K562 (cell line): ENCODE measurements at regions not wholly inside any gene's neighbourhood (a gene's known extent, or its start where the extent isn't known, plus 50 kb on each side); places are given as distances from the start of the nearest gene placed in this dataset.
A peak's percentile ranks its signal among the peaks of the same experiment; 100 is the strongest.

ENCODE experiments used
- AFF4 ChIP-seq: sonication (generic); formaldehyde crosslinking; IDR thresholded peaks from 2 replicates; pipeline ENCODE4 v1.8.0; 2023; ENCODE audit warnings: mild to moderate bottlenecking, missing genetic modification reagents
- CBX2 ChIP-seq: fragments of 200-600 bp; sonication (generic); IDR thresholded peaks from one replicate; pipeline ENCODE4 v1.6.1; 2012; ENCODE audit warnings: mild to moderate bottlenecking, low read length, inconsistent platforms; ENCODE audit not compliant: insufficient read depth, poor library complexity, severe bottlenecking
- CSDE1 ChIP-seq, 2 experiments: fragments of 450-650 bp; IDR thresholded peaks; 2 replicates each; pipeline ENCODE4 v1.6.1; 2016; ENCODE audit warnings: mild to moderate bottlenecking in 1 of 2
- CTBP1 ChIP-seq: fragments of 450-650 bp; IDR thresholded peaks from 2 replicates; pipeline ENCODE4 v1.6.1; 2016; ENCODE audit warnings: borderline replicate concordance
- CUX1 ChIP-seq: fragments of 200-800 bp; sonication (Bioruptor generic); IDR thresholded peaks from 2 replicates; pipeline ENCODE4 v1.6.1; 2016; ENCODE audit warnings: missing genetic modification characterization, missing compliant biosample characterization
- ELF2 ChIP-seq: fragments of 250-450 bp; sonication (Bioruptor Pico); IDR thresholded peaks from 2 replicates; pipeline ENCODE4 v1.5.0; 2021; ENCODE audit warnings: mild to moderate bottlenecking
- KDM2B ChIP-seq: fragments of 250-450 bp; sonication (Bioruptor Pico); IDR thresholded peaks from 2 replicates; pipeline ENCODE4 v1.8.0; 2021; ENCODE audit warnings: mild to moderate bottlenecking, moderate library complexity
- MAFG ChIP-seq: fragments of 450-650 bp; conservative IDR thresholded peaks from 2 replicates; pipeline ENCODE4 v1.6.1; 2016; ENCODE audit warnings: missing genetic modification characterization, missing compliant biosample characterization
- MEIS2 ChIP-seq: fragments of 450-650 bp; IDR thresholded peaks from 2 replicates; pipeline ENCODE4 v1.6.1; 2014; ENCODE audit warnings: mild to moderate bottlenecking; ENCODE audit not compliant: partially characterized antibody
- MITF ChIP-seq: IDR thresholded peaks from 2 replicates; pipeline ENCODE4 v1.6.1; 2014; ENCODE audit warnings: antibody characterized with exemption
- PHF21A ChIP-seq: fragments of 450-650 bp; IDR thresholded peaks from 2 replicates; pipeline ENCODE4 v1.6.1; 2017; ENCODE audit warnings: low read depth, borderline replicate concordance
- PURB ChIP-seq: sonication (generic); formaldehyde crosslinking; IDR thresholded peaks from 2 replicates; pipeline ENCODE4 v1.9.0; 2021; ENCODE audit warnings: low read depth, mild to moderate bottlenecking, missing genetic modification reagents
- SMARCA4 ChIP-seq: fragments of 450-650 bp; IDR thresholded peaks from 2 replicates; pipeline ENCODE4 v1.6.1; 2016
- ZBTB34 ChIP-seq: fragments of 250-450 bp; sonication (Bioruptor Pico); IDR thresholded peaks from 2 replicates; pipeline ENCODE4 v1.8.0; 2021; ENCODE audit warnings: mild to moderate bottlenecking, moderate library complexity
- ZEB2 ChIP-seq: fragments of 450-650 bp; IDR thresholded peaks from 2 replicates; pipeline ENCODE4 v1.6.1; 2016
- ZFPM2 ChIP-seq: fragments of 250-450 bp; sonication (Bioruptor Pico); IDR thresholded peaks from 2 replicates; pipeline ENCODE4 v1.5.1; 2022; ENCODE audit warnings: mild to moderate bottlenecking
- ZNF143 ChIP-seq: sonication (generic); formaldehyde crosslinking; IDR thresholded peaks from 2 replicates; pipeline ENCODE4 v1.9.0; 2022; ENCODE audit warnings: mild to moderate bottlenecking, missing genetic modification reagents
- ZNF263 ChIP-seq: sonication (generic); formaldehyde crosslinking; IDR thresholded peaks from 2 replicates; pipeline ENCODE4 v1.8.0; 2022; ENCODE audit warnings: mild to moderate bottlenecking, missing genetic modification reagents, borderline replicate concordance
- ZNF76 ChIP-seq: fragments of 250-450 bp; sonication (Bioruptor Pico); IDR thresholded peaks from 2 replicates; pipeline ENCODE4 v1.4.0; 2020; ENCODE audit warnings: mild to moderate bottlenecking, moderate library complexity, borderline replicate concordance

GRCh38 chr5:39755986-39756385, 331.2 kb upstream of the DAB2 start (continued):
- TF ChIP-seq ZBTB34 (CRISPR knock-in tag) (no peak), SMARCA4 (peak; percentile 66), KDM2B (CRISPR knock-in tag) (no peak), CUX1 (no peak), ELF2 (CRISPR knock-in tag) (no peak), PHF21A (no peak), CTBP1 (no peak), ZEB2 (no peak), ZNF143 (CRISPR knock-in tag) (no peak), ZFPM2 (CRISPR knock-in tag) (no peak), MITF (no peak), CSDE1 (IDR thresholded peaks at IDR 0.05) (no peak), AFF4 (no peak), ZNF263 (CRISPR knock-in tag) (no peak), PURB (no peak), ZNF76 (CRISPR knock-in tag) (no peak), MAFG (peak; percentile 98), MEIS2 (no peak), CBX2 (no peak)
